ENCODE measurements at regions not wholly inside any gene's neighbourhood (a gene's known extent, or its start where the extent isn't known, plus 50 kb on each side); places are given as distances from the start of the nearest gene placed in this dataset.

DNA sequence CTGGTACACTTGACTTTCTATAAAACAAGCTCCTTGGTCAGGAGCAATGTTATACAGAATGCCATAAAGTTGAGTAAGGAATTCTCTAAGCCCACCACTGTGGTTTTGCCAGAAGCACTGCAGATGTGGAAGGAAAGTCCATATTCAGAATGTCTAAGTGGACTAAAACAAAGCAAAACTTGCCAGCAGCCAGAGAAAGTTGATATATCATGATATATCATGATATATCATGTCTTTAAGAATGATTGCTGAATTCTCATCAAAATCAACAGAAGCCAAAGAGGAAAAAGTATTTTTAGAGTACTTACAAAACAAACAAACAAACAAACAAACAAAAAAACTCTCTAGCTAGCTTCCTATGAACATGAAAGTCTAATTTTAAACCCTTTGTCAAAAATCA is 424.8 kb upstream of the OR4E1 start:
- ATAC-seq: no peak
- Histone ChIP-seq H3K36me3 (no peaks in the 10 kb centered on the region), H3K27ac (peak overlapping the region in 3 of 4 donors; percentile 36 to 60 (median 51)), H3K9me3 (no peaks in the 10 kb centered on the region), H3K27me3 (no peaks in the 10 kb centered on the region), H3K4me3 (no peak overlapping the region), H3K4me1 (no peaks in the 10 kb centered on the region)
- intact Hi-C loops (cut with DNase I; ENCODE audit: low total_unique reads) (no loop called here), in situ Hi-C loops (cut with MboI; ENCODE audit: low sequenced_read_pairs in 4 of 4) (no loop called here)
- no peak for DNase-seq
- TF ChIP-seq, protein P1, sequence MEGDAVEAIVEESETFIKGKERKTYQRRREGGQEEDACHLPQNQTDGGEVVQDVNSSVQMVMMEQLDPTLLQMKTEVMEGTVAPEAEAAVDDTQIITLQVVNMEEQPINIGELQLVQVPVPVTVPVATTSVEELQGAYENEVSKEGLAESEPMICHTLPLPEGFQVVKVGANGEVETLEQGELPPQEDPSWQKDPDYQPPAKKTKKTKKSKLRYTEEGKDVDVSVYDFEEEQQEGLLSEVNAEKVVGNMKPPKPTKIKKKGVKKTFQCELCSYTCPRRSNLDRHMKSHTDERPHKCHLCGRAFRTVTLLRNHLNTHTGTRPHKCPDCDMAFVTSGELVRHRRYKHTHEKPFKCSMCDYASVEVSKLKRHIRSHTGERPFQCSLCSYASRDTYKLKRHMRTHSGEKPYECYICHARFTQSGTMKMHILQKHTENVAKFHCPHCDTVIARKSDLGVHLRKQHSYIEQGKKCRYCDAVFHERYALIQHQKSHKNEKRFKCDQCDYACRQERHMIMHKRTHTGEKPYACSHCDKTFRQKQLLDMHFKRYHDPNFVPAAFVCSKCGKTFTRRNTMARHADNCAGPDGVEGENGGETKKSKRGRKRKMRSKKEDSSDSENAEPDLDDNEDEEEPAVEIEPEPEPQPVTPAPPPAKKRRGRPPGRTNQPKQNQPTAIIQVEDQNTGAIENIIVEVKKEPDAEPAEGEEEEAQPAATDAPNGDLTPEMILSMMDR (IDR thresholded peaks at IDR 0.05 in 4 of 5, conservative IDR thresholded peaks at IDR 0.05 in 1 of 5): no peak
- no peak for TF ChIP-seq POLR2A (IDR thresholded peaks at IDR 0.05)

DNA sequence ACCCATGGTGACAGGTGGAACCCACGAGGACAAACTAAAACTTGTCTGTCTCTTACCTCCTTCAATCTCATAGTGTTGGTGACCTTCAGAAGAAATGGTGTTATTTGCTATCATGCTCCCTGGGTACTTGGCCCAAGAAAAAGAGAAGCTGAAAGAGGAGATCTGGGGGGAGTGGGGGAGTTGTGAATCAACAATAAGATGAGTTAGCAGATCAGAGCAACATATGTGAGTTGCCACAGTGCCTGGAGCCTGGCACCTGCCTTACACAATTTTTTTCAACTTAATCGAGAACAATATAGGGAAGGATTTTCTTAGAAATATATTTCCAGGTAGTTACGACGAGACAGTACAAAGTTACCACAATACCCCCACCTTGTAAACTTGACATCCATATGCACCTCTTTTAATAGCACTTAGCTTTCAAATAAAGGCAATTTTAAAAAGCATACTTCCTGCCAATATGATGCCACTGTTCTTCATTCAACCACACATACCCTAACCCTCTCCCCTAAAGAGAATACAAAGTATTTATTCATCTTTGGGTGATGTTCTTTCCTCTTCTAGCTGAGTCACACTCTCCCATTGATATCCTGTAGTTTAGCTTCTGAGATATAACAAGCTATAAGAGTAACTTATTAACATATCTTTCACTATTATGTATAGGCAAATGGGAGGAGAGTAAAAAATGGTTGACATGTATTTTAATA is 424.1 kb upstream of the OR4E1 start:
- TF ChIP-seq POLR2A (IDR thresholded peaks at IDR 0.05): no peak
- TF ChIP-seq, protein P1 (IDR thresholded peaks at IDR 0.05 in 4 of 5, conservative IDR thresholded peaks at IDR 0.05 in 1 of 5): no peak
- H3K27ac ChIP-seq: peak overlapping the region; percentile 44 to 65 (median 56)
- no peak for ATAC-seq

DNA sequence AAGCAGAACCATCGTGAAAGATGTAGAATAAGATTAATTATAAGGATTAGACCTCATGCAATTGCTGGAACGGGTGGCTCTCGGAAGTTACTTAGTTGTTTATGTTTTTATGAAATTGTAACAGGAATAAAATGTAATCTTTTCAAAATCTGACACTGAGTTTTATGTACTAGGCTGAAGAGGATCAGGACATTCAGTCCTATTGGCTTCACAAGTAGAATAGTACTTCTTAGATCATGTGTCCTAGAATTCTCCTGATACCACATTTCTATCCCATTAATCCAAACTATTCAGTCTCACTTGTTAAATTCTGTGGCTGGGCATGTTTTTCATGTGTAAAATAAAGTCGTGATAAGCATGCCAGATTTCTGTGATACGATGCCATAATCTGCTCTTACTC is 423.5 kb upstream of the OR4E1 start:
- Histone ChIP-seq H3K27ac (peak overlapping the region; percentile 44 to 69 (median 64)), H3K27me3 (no peaks in the 10 kb centered on the region), H3K4me3 (no peak overlapping the region), H3K4me1 (no peaks in the 10 kb centered on the region), H3K9me3 (no peaks in the 10 kb centered on the region), H3K36me3 (no peaks in the 10 kb centered on the region)
- intact Hi-C loops (cut with DNase I; ENCODE audit: low total_unique reads): no loop called here
- DNase-seq (no peak), ATAC-seq (peak; percentile 69 to 85)
- in situ Hi-C loops (cut with MboI; ENCODE audit: low sequenced_read_pairs in 4 of 4): no loop called here
- peak in 1 of 2 donors; percentile 15 for TF ChIP-seq POLR2A (IDR thresholded peaks at IDR 0.05)
- TF ChIP-seq, protein P1 (IDR thresholded peaks at IDR 0.05 in 4 of 5, conservative IDR thresholded peaks at IDR 0.05 in 1 of 5): no peak

More for the DNA sequence above, 424.1 kb upstream of the OR4E1 start:
- H3K4me1 ChIP-seq: no peaks in the 10 kb centered on the region
- H3K36me3 ChIP-seq: no peaks in the 10 kb centered on the region
- no peak for DNase-seq
- in situ Hi-C loops (cut with MboI; ENCODE audit: low sequenced_read_pairs in 4 of 4): no loop called here
- no peak overlapping the region for H3K4me3 ChIP-seq
- H3K9me3 ChIP-seq: no peaks in the 10 kb centered on the region
- intact Hi-C loops (cut with DNase I; ENCODE audit: low total_unique reads): no loop called here
- no peaks in the 10 kb centered on the region for H3K27me3 ChIP-seq

DNA sequence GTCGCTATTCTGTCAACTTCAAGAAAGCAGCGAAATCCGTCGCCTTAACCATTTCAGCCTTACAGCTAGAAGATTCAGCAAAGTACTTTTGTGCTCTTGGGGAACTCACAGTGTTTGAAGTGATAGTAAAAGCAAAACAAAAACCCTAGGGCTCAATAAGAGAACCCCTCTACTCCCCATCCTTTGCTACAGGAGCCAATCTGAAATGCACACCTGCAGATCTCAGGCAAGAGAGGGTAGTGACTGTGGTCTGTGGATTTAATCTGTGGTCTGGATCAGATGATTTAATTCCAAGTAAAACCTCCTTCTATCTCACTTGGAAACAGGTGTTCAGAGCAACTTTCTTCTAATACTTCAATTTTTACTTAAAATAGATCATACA is 422.9 kb upstream of the OR4E1 start:
- H3K4me1 ChIP-seq: no peaks in the 10 kb centered on the region
- H3K9me3 ChIP-seq: no peaks in the 10 kb centered on the region
- no peaks in the 10 kb centered on the region for H3K36me3 ChIP-seq
- ATAC-seq (no peak), DNase-seq (no peak)
- in situ Hi-C loops (cut with MboI; ENCODE audit: low sequenced_read_pairs in 4 of 4): no loop called here
- no peaks in the 10 kb centered on the region for H3K27me3 ChIP-seq
- TF ChIP-seq, protein P1 (IDR thresholded peaks at IDR 0.05 in 4 of 5, conservative IDR thresholded peaks at IDR 0.05 in 1 of 5): no peak
- no peak for TF ChIP-seq POLR2A (IDR thresholded peaks at IDR 0.05)
- intact Hi-C loops (cut with DNase I; ENCODE audit: low total_unique reads): no loop called here
- H3K4me3 ChIP-seq: no peak overlapping the region
- peak overlapping the region; percentile 44 to 69 (median 57) for H3K27ac ChIP-seq
